GM23338 (cell line): ENCODE measurements at regions not wholly inside any gene's neighbourhood (a gene's known extent, or its start where the extent isn't known, plus 50 kb on each side); places are given as distances from the start of the nearest gene placed in this dataset.

Source experiments
- ATAC-seq: fragments of 200-7000 bp; cut with Tn5 transposase; 3 replicates; pipeline ENCODE4 v1.9.1; 2020
- DNase-seq: peaks from one replicate; pipeline ENCODE4 v3.0.0-alpha.2; 2015; ENCODE audit warnings: low spot score
- H2AFZ ChIP-seq: fragments of 200-600 bp; sonication (generic); 2 replicates; pipeline ENCODE4 v1.8.0; 2016; ENCODE audit warnings: antibody characterized with exemption, mild to moderate bottlenecking, moderate library complexity
- H3F3A ChIP-seq: fragments of 200-600 bp; sonication (generic); replicated peaks from 2 replicates; pipeline ENCODE4 v1.8.0; 2017; ENCODE audit warnings: antibody characterized with exemption, mixed run types, low read depth
- H3K27ac ChIP-seq: fragments of 200-600 bp; sonication (generic); 2 replicates; pipeline ENCODE4 v1.6.1; 2016; ENCODE audit warnings: low read depth
- H3K27me3 ChIP-seq: fragments of 200-600 bp; sonication (generic); 2 replicates; pipeline ENCODE4 v1.8.0; 2016; ENCODE audit warnings: mild to moderate bottlenecking, mixed run types, moderate library complexity; ENCODE audit not compliant: insufficient read depth
- H3K36me3 ChIP-seq: fragments of 200-600 bp; sonication (generic); 2 replicates; pipeline ENCODE4 v1.8.0; 2016; ENCODE audit warnings: mild to moderate bottlenecking; ENCODE audit not compliant: insufficient read depth
- H3K4me1 ChIP-seq: fragments of 200-600 bp; sonication (generic); 2 replicates; pipeline ENCODE4 v1.8.0; 2016; ENCODE audit warnings: mild to moderate bottlenecking, moderate library complexity; ENCODE audit not compliant: insufficient read depth
- H3K4me2 ChIP-seq: fragments of 200-600 bp; sonication (generic); 2 replicates; pipeline ENCODE4 v1.7.1; 2017; ENCODE audit warnings: mixed run types
- H3K4me3 ChIP-seq: fragments of 200-600 bp; sonication (generic); 2 replicates; pipeline ENCODE4 v1.6.1; 2016; ENCODE audit warnings: mixed run types
- H3K79me2 ChIP-seq: fragments of 200-600 bp; sonication (generic); replicated peaks from 2 replicates; pipeline ENCODE4 v1.8.0; 2017; ENCODE audit warnings: mild to moderate bottlenecking; ENCODE audit not compliant: insufficient read depth
- H3K9me2 ChIP-seq: fragments of 200-600 bp; sonication (generic); 2 replicates; pipeline ENCODE4 v1.8.0; 2017; ENCODE audit not compliant: insufficient read depth
- H4K20me1 ChIP-seq: fragments of 200-600 bp; sonication (generic); replicated peaks from 2 replicates; pipeline ENCODE4 v1.8.0; 2017; ENCODE audit warnings: mild to moderate bottlenecking; ENCODE audit not compliant: insufficient read depth
- H3K27ac Mint-ChIP-seq: 2 replicates; pipeline ENCODE4 v1.8.0; 2020; ENCODE audit warnings: inconsistent platforms, mild to moderate bottlenecking, moderate library complexity, mixed read lengths
- H3K27me3 Mint-ChIP-seq: 3 replicates; pipeline ENCODE4 v1.8.0; 2022; ENCODE audit warnings: low read depth, mild to moderate bottlenecking, moderate library complexity, mixed read lengths, inconsistent platforms; ENCODE audit not compliant: insufficient read depth, poor library complexity
- H3K36me3 Mint-ChIP-seq: 3 replicates; pipeline ENCODE4 v1.8.0; 2021; ENCODE audit warnings: low read depth, mild to moderate bottlenecking, inconsistent platforms, moderate library complexity, mixed read lengths
- H3K4me1 Mint-ChIP-seq: 3 replicates; pipeline ENCODE4 v1.8.0; 2020; ENCODE audit warnings: mild to moderate bottlenecking, inconsistent platforms, mixed read lengths
- H3K4me3 Mint-ChIP-seq: 3 replicates; pipeline ENCODE4 v1.8.0; 2021; ENCODE audit warnings: moderate library complexity, mild to moderate bottlenecking, inconsistent platforms, mixed read lengths
- H3K9me3 Mint-ChIP-seq: 3 replicates; pipeline ENCODE4 v1.8.0; 2020; ENCODE audit warnings: moderate library complexity, mild to moderate bottlenecking, inconsistent platforms, mixed read lengths
- CREB1 ChIP-seq: fragments of 250-450 bp; sonication (Bioruptor Pico); IDR thresholded peaks from 2 replicates; pipeline ENCODE4 v1.5.0; 2020; ENCODE audit warnings: low read depth, mild to moderate bottlenecking, moderate library complexity
- EZH2 ChIP-seq: fragments of 200-600 bp; sonication (generic); IDR thresholded peaks from one replicate; pipeline ENCODE4 v1.8.0; 2017; ENCODE audit warnings: antibody characterized with exemption, mild to moderate bottlenecking, low read depth; ENCODE audit not compliant: unreplicated experiment
- EZH2phosphoT487 ChIP-seq: fragments of 200-600 bp; sonication (generic); IDR thresholded peaks from one replicate; pipeline ENCODE4 v1.8.1; 2018; ENCODE audit warnings: antibody characterized with exemption; ENCODE audit not compliant: unreplicated experiment
- JUNB ChIP-seq: IDR thresholded peaks from one replicate; pipeline ENCODE4 v1.6.1; 2016; ENCODE audit warnings: antibody characterized with exemption; ENCODE audit not compliant: unreplicated experiment
- NANOG ChIP-seq: IDR thresholded peaks from 2 replicates; pipeline ENCODE4 v1.6.1; 2016; ENCODE audit warnings: antibody characterized with exemption, borderline replicate concordance
- POLR2AphosphoS5 ChIP-seq: IDR thresholded peaks from 2 replicates; pipeline ENCODE4 v1.6.1; 2016; ENCODE audit warnings: antibody characterized with exemption, low read depth
- STAT1 ChIP-seq: IDR thresholded peaks from one replicate; pipeline ENCODE4 v1.6.1; 2016; ENCODE audit warnings: antibody characterized with exemption; ENCODE audit not compliant: unreplicated experiment
- ZNF114 ChIP-seq: fragments of 250-450 bp; sonication (Bioruptor Pico); IDR thresholded peaks from 2 replicates; pipeline ENCODE4 v1.5.0; 2020; ENCODE audit warnings: mild to moderate bottlenecking, moderate library complexity
- ZNF331 ChIP-seq: fragments of 250-450 bp; sonication (Bioruptor Pico); IDR thresholded peaks from 2 replicates; pipeline ENCODE4 v1.5.0; 2020; ENCODE audit warnings: low read depth, mild to moderate bottlenecking, moderate library complexity
- TF ChIP-seq, protein P1 (sequence below), 2 experiments: fragments of 200-600 bp in 1 of 2; sonication (generic) in 1 of 2; conservative IDR thresholded peaks; 2 replicates each; pipeline versions ENCODE4 v1.5.1 to v1.6.1; 2016 to 2017; ENCODE audit warnings: antibody characterized with exemption in 2 of 2, low read depth in 2 of 2, mild to moderate bottlenecking in 2 of 2, moderate library complexity in 1 of 2
- TF ChIP-seq, protein P2 (sequence below): IDR thresholded peaks from 2 replicates; pipeline ENCODE4 v1.6.1; 2016; ENCODE audit warnings: antibody characterized with exemption
- TF ChIP-seq, protein P3 (sequence below): IDR thresholded peaks from one replicate; pipeline ENCODE4 v1.6.1; 2018; ENCODE audit warnings: antibody characterized with exemption; ENCODE audit not compliant: unreplicated experiment

DNA sequence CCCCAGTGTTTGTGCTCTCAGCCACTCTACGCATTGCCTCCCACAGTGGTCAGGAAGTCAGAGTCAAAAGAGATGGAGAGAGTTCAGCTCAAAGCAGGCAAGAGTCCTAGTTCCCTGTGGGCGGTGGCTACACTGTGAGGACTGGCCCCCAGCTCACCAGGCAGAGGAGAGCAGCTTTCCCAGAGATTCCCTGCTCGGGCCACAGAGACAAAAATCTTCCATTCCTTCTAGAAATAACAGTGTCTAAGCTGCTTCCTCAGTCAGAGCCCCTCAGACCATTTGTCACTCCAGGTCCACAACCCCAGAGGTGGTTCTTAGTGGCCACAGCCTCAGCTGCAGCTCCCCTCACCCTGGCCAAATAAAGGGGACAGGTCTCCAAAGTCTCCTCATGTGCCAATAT lies 263.0 kb upstream of the RPL38 start (continued):
- TF ChIP-seq, protein P1, sequence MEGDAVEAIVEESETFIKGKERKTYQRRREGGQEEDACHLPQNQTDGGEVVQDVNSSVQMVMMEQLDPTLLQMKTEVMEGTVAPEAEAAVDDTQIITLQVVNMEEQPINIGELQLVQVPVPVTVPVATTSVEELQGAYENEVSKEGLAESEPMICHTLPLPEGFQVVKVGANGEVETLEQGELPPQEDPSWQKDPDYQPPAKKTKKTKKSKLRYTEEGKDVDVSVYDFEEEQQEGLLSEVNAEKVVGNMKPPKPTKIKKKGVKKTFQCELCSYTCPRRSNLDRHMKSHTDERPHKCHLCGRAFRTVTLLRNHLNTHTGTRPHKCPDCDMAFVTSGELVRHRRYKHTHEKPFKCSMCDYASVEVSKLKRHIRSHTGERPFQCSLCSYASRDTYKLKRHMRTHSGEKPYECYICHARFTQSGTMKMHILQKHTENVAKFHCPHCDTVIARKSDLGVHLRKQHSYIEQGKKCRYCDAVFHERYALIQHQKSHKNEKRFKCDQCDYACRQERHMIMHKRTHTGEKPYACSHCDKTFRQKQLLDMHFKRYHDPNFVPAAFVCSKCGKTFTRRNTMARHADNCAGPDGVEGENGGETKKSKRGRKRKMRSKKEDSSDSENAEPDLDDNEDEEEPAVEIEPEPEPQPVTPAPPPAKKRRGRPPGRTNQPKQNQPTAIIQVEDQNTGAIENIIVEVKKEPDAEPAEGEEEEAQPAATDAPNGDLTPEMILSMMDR (conservative IDR thresholded peaks at IDR 0.05; ENCODE audit: low read depth in 2 of 2), result no peak
- no peak for TF ChIP-seq ZNF114 (CRISPR knock-in tag)
- TF ChIP-seq STAT1, result no peak
- TF ChIP-seq, protein P2, sequence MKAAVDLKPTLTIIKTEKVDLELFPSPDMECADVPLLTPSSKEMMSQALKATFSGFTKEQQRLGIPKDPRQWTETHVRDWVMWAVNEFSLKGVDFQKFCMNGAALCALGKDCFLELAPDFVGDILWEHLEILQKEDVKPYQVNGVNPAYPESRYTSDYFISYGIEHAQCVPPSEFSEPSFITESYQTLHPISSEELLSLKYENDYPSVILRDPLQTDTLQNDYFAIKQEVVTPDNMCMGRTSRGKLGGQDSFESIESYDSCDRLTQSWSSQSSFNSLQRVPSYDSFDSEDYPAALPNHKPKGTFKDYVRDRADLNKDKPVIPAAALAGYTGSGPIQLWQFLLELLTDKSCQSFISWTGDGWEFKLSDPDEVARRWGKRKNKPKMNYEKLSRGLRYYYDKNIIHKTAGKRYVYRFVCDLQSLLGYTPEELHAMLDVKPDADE, result no peak
- no peak for TF ChIP-seq EZH2
- no peak for TF ChIP-seq NANOG
- TF ChIP-seq, protein P3, sequence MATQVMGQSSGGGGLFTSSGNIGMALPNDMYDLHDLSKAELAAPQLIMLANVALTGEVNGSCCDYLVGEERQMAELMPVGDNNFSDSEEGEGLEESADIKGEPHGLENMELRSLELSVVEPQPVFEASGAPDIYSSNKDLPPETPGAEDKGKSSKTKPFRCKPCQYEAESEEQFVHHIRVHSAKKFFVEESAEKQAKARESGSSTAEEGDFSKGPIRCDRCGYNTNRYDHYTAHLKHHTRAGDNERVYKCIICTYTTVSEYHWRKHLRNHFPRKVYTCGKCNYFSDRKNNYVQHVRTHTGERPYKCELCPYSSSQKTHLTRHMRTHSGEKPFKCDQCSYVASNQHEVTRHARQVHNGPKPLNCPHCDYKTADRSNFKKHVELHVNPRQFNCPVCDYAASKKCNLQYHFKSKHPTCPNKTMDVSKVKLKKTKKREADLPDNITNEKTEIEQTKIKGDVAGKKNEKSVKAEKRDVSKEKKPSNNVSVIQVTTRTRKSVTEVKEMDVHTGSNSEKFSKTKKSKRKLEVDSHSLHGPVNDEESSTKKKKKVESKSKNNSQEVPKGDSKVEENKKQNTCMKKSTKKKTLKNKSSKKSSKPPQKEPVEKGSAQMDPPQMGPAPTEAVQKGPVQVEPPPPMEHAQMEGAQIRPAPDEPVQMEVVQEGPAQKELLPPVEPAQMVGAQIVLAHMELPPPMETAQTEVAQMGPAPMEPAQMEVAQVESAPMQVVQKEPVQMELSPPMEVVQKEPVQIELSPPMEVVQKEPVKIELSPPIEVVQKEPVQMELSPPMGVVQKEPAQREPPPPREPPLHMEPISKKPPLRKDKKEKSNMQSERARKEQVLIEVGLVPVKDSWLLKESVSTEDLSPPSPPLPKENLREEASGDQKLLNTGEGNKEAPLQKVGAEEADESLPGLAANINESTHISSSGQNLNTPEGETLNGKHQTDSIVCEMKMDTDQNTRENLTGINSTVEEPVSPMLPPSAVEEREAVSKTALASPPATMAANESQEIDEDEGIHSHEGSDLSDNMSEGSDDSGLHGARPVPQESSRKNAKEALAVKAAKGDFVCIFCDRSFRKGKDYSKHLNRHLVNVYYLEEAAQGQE, result no peak
- TF ChIP-seq EZH2phosphoT487, result no peak
- no peak for TF ChIP-seq POLR2AphosphoS5
- no peak for TF ChIP-seq ZNF331 (CRISPR knock-in tag)
- TF ChIP-seq CREB1, result no peak
- no peak for TF ChIP-seq JUNB

DNA sequence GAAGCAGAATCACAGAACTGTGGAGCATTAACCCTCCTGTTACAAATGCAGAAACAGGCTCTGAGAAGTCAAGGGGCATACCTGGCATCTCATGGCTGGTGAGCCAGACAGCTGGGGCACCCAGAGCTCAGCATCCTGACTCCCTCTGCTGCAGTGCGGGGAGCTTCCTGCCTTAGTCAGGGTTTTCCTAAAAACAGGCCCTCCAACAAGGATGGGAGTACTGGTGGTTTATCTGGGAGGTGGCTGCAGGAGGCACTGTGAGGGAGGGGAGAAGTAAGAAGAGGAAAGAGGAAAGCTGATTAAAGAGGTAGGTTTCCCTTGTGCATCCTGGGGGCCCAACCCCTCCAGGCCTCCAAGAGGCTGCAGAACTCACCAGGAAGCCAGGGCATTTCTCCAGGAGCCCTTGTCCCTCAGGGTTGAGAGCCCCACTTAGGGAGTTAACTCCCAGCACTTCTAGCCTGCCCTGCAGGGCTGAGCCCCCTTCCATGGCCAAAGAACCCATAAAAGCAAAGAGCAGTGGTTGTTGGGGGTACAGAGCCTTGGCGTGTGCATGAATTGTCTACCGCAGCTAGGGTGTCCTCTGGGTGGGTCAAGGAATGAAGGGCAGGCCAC lies 261.5 kb upstream of the RPL38 start:
- no peak overlapping the region for H3K4me3 ChIP-seq
- H3K79me2 ChIP-seq, result no peaks in the 10 kb centered on the region
- no peaks in the 10 kb centered on the region for H3K27me3 ChIP-seq
- Mint-ChIP-seq H3K27ac (no peak overlapping the region), H3K4me3 (no peak overlapping the region), H3K27me3 (peaks cover 5% of the 10 kb centered on the region), H3K4me1 (no peaks in the 10 kb centered on the region), H3K9me3 (no peaks in the 10 kb centered on the region), H3K36me3 (no peaks in the 10 kb centered on the region; the same call in 2 of the 3 replicates)
- H3K36me3 ChIP-seq, result no peaks in the 10 kb centered on the region
- no peak overlapping the region for H3K27ac ChIP-seq
- no peaks in the 10 kb centered on the region for H4K20me1 ChIP-seq
- H3K4me1 ChIP-seq, result no peaks in the 10 kb centered on the region
- no peak overlapping the region for H3K4me2 ChIP-seq
- H3K9me2 ChIP-seq, result no peaks in the 10 kb centered on the region
- ATAC-seq (no peak), DNase-seq (no peak)
- H2AFZ ChIP-seq, result no peak overlapping the region
- no peaks in the 10 kb centered on the region for H3F3A ChIP-seq
- TF ChIP-seq POLR2AphosphoS5 (no peak), NANOG (no peak), EZH2 (no peak), CREB1 (no peak), EZH2phosphoT487 (no peak)
- TF ChIP-seq, protein P2, result no peak
